OCI-LY1 (cell line): ENCODE measurements at regions not wholly inside any gene's neighbourhood (a gene's known extent, or its start where the extent isn't known, plus 50 kb on each side); places are given as distances from the start of the nearest gene placed in this dataset.

Experiments
- H2AFZ ChIP-seq: fragments of 200-600 bp; sonication (generic), shearing (Covaris generic); 2 replicates; pipeline ENCODE4 v1.6.0; 2014; ENCODE audit warnings: antibody characterized with exemption, mild to moderate bottlenecking, low read length
- H3F3A ChIP-seq: fragments of 200-600 bp; sonication (generic), shearing (Covaris generic); 2 replicates; pipeline ENCODE4 v1.6.0; 2014; ENCODE audit warnings: mild to moderate bottlenecking, antibody characterized with exemption, low read length, moderate library complexity; ENCODE audit not compliant: insufficient read depth
- H3K27ac ChIP-seq: fragments of 200-600 bp; sonication (generic); 2 replicates; pipeline ENCODE4 v1.5.1; 2014; ENCODE audit warnings: low read length, mixed run types, mild to moderate bottlenecking, low read depth; ENCODE audit not compliant: poor library complexity, severe bottlenecking
- H3K27me3 ChIP-seq: fragments of 200-600 bp; sonication (generic); 2 replicates; pipeline ENCODE4 v1.6.0; 2014; ENCODE audit warnings: antibody characterized with exemption, mild to moderate bottlenecking, low read length, moderate library complexity; ENCODE audit not compliant: insufficient read depth
- H3K36me3 ChIP-seq: fragments of 200-600 bp; sonication (generic); 2 replicates; pipeline ENCODE4 v1.6.1; 2014; ENCODE audit warnings: mild to moderate bottlenecking, antibody characterized with exemption, low read length, moderate library complexity, mixed read lengths; ENCODE audit not compliant: insufficient read depth
- H3K4me1 ChIP-seq: fragments of 200-600 bp; sonication (generic); 2 replicates; pipeline ENCODE4 v1.5.1; 2014; ENCODE audit warnings: mild to moderate bottlenecking, low read length, moderate library complexity; ENCODE audit not compliant: insufficient read depth, severe bottlenecking
- H3K4me2 ChIP-seq: fragments of 200-600 bp; sonication (generic), shearing (Covaris generic); 2 replicates; pipeline ENCODE4 v1.6.1; 2014; ENCODE audit warnings: low read length
- H3K4me3 ChIP-seq: fragments of 200-600 bp; sonication (generic); 2 replicates; pipeline ENCODE4 v1.5.1; 2014; ENCODE audit warnings: low read length, low read depth, mild to moderate bottlenecking, mixed read lengths; ENCODE audit not compliant: poor library complexity, severe bottlenecking
- H3K79me2 ChIP-seq: fragments of 200-600 bp; shearing (Covaris generic); 2 replicates; pipeline ENCODE4 v1.6.1; 2016; ENCODE audit warnings: mixed run types, low read length, mixed read lengths; ENCODE audit not compliant: insufficient read depth
- H3K9ac ChIP-seq: fragments of 200-600 bp; sonication (generic), shearing (Covaris generic); 2 replicates; pipeline ENCODE4 v1.6.1; 2014; ENCODE audit warnings: mild to moderate bottlenecking, low read length, mixed read lengths
- H3K9me2 ChIP-seq: fragments of 200-600 bp; sonication (generic), shearing (Covaris generic); 2 replicates; pipeline ENCODE4 v1.6.1; 2014; ENCODE audit warnings: low read depth, mild to moderate bottlenecking, low read length, mixed read lengths
- H3K9me3 ChIP-seq: fragments of 200-600 bp; shearing (Covaris generic); 2 replicates; pipeline ENCODE4 v1.6.1; 2014; ENCODE audit warnings: low read length, mixed read lengths
- H4K20me1 ChIP-seq: fragments of 200-600 bp; sonication (generic), shearing (Covaris generic); 2 replicates; pipeline ENCODE4 v1.6.0; 2016; ENCODE audit warnings: mild to moderate bottlenecking, low read length; ENCODE audit not compliant: insufficient read depth
- EZH2 ChIP-seq: fragments of 200-600 bp; sonication (generic), shearing (Covaris generic); IDR thresholded peaks from 2 replicates; pipeline ENCODE4 v1.8.0; 2017; ENCODE audit warnings: borderline replicate concordance, mixed run types, mild to moderate bottlenecking, antibody characterized with exemption, low read length, moderate library complexity, mixed read lengths
- TF ChIP-seq, protein P1 (sequence below): fragments of 200-600 bp; sonication (generic), shearing (Covaris generic); IDR thresholded peaks from 2 replicates; pipeline ENCODE4 v1.5.1; 2017; ENCODE audit warnings: mild to moderate bottlenecking, antibody characterized with exemption, low read length, moderate library complexity, mixed read lengths

DNA sequence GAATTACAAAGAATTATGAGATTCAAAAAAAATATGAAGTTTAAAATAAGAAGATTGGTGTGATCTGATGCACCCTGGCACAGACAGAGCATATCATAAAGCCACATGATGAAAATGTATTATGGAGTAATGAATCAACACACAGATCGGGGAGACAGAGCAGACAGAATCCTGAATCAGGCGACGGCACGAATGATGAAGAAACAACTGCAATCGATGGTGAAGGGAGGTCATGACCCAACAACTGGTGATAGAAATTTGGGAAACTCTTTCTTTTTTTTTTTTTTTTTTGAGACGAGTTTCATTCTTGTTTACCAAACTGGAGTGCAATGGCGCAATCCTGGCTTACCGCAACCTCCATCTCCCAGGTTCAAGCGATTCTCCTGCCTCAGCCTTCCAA, 1054.0 kb downstream of the TYW1 start:
- Histone ChIP-seq H3K4me2 (no peak overlapping the region), H2AFZ (no peak overlapping the region), H3K9me2 (no peaks in the 10 kb centered on the region), H3K4me3 (no peak overlapping the region), H3F3A (no peaks in the 10 kb centered on the region), H3K27ac (no peak overlapping the region), H4K20me1 (no peaks in the 10 kb centered on the region), H3K79me2 (no peaks in the 10 kb centered on the region), H3K27me3 (no peaks in the 10 kb centered on the region), H3K9me3 (no peaks in the 10 kb centered on the region), H3K4me1 (no peaks in the 10 kb centered on the region), H3K36me3 (no peaks in the 10 kb centered on the region), H3K9ac (no peak overlapping the region)
- TF ChIP-seq, protein P1, sequence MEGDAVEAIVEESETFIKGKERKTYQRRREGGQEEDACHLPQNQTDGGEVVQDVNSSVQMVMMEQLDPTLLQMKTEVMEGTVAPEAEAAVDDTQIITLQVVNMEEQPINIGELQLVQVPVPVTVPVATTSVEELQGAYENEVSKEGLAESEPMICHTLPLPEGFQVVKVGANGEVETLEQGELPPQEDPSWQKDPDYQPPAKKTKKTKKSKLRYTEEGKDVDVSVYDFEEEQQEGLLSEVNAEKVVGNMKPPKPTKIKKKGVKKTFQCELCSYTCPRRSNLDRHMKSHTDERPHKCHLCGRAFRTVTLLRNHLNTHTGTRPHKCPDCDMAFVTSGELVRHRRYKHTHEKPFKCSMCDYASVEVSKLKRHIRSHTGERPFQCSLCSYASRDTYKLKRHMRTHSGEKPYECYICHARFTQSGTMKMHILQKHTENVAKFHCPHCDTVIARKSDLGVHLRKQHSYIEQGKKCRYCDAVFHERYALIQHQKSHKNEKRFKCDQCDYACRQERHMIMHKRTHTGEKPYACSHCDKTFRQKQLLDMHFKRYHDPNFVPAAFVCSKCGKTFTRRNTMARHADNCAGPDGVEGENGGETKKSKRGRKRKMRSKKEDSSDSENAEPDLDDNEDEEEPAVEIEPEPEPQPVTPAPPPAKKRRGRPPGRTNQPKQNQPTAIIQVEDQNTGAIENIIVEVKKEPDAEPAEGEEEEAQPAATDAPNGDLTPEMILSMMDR: no peak
- no peak for TF ChIP-seq EZH2

DNA sequence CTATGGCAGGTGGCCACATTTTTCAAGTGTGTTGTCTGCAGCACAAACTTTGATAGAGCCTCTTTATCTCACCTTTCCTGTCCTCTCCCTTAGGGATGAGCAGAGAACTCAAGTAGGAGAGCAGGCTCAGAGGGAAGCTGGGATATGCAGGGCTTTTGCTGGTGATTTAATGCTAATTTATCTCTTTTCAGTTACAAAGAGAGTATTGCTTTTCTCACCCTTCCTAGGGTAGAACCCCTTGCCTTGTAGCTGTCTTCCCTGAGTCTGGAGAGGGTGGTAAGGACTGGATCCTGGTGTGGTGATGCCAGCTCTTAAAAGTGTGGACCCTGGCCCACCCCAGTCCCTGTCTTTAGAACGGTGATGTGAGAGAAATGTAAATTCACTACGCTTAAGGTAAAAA, 1061.4 kb downstream of the TYW1 start:
- Histone ChIP-seq H3K79me2 (no peaks in the 10 kb centered on the region), H3K27ac (no peak overlapping the region), H3K36me3 (no peaks in the 10 kb centered on the region), H4K20me1 (no peaks in the 10 kb centered on the region), H3K4me1 (no peaks in the 10 kb centered on the region), H3K9me3 (no peaks in the 10 kb centered on the region), H3K4me2 (no peak overlapping the region), H3K9me2 (no peaks in the 10 kb centered on the region), H3K4me3 (no peak overlapping the region), H3F3A (no peaks in the 10 kb centered on the region), H2AFZ (no peak overlapping the region), H3K9ac (no peak overlapping the region), H3K27me3 (0 out of 2 replicates have a peak, but pooled peaks cover 4% of the 10 kb centered on the region)
- TF ChIP-seq, protein P1: no peak
- TF ChIP-seq EZH2: no peak

DNA sequence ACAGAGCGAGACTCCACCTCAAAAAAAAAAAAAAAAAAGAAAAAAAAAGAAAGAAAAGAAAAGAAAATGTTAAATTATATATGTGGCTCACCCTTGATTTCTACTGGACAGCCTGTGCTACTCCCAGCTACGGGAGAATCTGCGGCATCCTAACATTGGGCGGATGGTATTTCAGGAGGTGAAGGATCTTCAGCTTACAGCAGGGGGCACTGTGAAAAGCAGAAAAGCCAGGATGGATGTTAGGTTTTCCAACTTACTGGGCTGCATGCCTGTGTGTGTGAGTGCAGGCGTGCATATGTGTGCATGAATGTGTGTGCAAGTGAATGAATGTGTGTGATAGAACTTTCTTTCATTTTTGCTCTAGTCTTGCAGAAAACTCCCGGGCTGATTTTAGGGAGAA, 1066.5 kb downstream of the TYW1 start:
- Histone ChIP-seq H4K20me1 (no peaks in the 10 kb centered on the region), H3K9me2 (no peaks in the 10 kb centered on the region), H3F3A (no peaks in the 10 kb centered on the region), H3K27me3 (0 out of 2 replicates have a peak, but pooled peaks cover 4% of the 10 kb centered on the region), H3K79me2 (no peaks in the 10 kb centered on the region), H3K4me2 (no peak overlapping the region), H3K27ac (no peak overlapping the region), H3K36me3 (no peaks in the 10 kb centered on the region), H2AFZ (no peak overlapping the region), H3K4me1 (no peaks in the 10 kb centered on the region), H3K9ac (no peak overlapping the region), H3K9me3 (no peaks in the 10 kb centered on the region), H3K4me3 (no peak overlapping the region)
- TF ChIP-seq, protein P1: peak; percentile 67
- no peak for TF ChIP-seq EZH2
